Trophoblast cell (in vitro differentiated cells and primary cell): ENCODE measurements at regions not wholly inside any gene's neighbourhood (a gene's known extent, or its start where the extent isn't known, plus 50 kb on each side); places are given as distances from the start of the nearest gene placed in this dataset.

Experiments
- DNase-seq, 2 donors: peaks; one replicate each; pipeline ENCODE4 v3.0.0-alpha.2; 2016
- H2AFZ ChIP-seq: 2 replicates; pipeline ENCODE4 v1.6.1; 2013; ENCODE audit warnings: low read length, moderate library complexity, mild to moderate bottlenecking; ENCODE audit not compliant: insufficient read depth, poor library complexity
- H2AK5ac ChIP-seq: 2 replicates; pipeline ENCODE4 v1.6.1; 2013; ENCODE audit warnings: mild to moderate bottlenecking, low read length
- H2BK120ac ChIP-seq: 2 replicates; pipeline ENCODE4 v1.6.1; 2013; ENCODE audit warnings: low read length, mild to moderate bottlenecking, moderate library complexity; ENCODE audit not compliant: insufficient read depth, poor library complexity
- H2BK12ac ChIP-seq: 2 replicates; pipeline ENCODE4 v1.6.1; 2013; ENCODE audit warnings: mild to moderate bottlenecking, low read length, moderate library complexity
- H2BK5ac ChIP-seq: 2 replicates; pipeline ENCODE4 v1.6.1; 2013; ENCODE audit warnings: low read length, low read depth, moderate library complexity, mild to moderate bottlenecking; ENCODE audit not compliant: poor library complexity
- H3K14ac ChIP-seq: 2 replicates; pipeline ENCODE4 v1.6.1; 2013; ENCODE audit warnings: mild to moderate bottlenecking, low read length
- H3K18ac ChIP-seq: 2 replicates; pipeline ENCODE4 v1.6.1; 2013; ENCODE audit warnings: mild to moderate bottlenecking, low read length
- H3K23ac ChIP-seq: 2 replicates; pipeline ENCODE4 v1.6.1; 2013; ENCODE audit warnings: low read length
- H3K27ac ChIP-seq: 2 replicates; pipeline ENCODE4 v1.5.1; 2013; ENCODE audit warnings: low read depth, mild to moderate bottlenecking, inconsistent platforms, low read length, moderate library complexity
- H3K27me3 ChIP-seq: 2 replicates; pipeline ENCODE4 v1.6.1; 2013; ENCODE audit warnings: inconsistent platforms, mild to moderate bottlenecking, low read length, moderate library complexity; ENCODE audit not compliant: insufficient read depth
- H3K36me3 ChIP-seq, 2 experiments: 1 replicate in 1 of 2; 2 replicates in 1 of 2; pipeline ENCODE4 v1.6.1; 2013; ENCODE audit warnings: low read length in 2 of 2, mild to moderate bottlenecking in 2 of 2, moderate library complexity in 1 of 2; ENCODE audit not compliant: insufficient read depth in 2 of 2, control insufficient read depth in 1 of 2
- H3K4ac ChIP-seq: 2 replicates; pipeline ENCODE4 v1.6.1; 2013; ENCODE audit warnings: low read depth, mild to moderate bottlenecking, low read length, moderate library complexity
- H3K4me1 ChIP-seq, 2 experiments: 1 replicate in 1 of 2; 2 replicates in 1 of 2; pipeline ENCODE4 v1.6.1; 2013; ENCODE audit warnings: low read length in 2 of 2, mild to moderate bottlenecking in 2 of 2, moderate library complexity in 1 of 2; ENCODE audit not compliant: insufficient read depth in 2 of 2, control insufficient read depth in 1 of 2
- H3K4me2 ChIP-seq: 2 replicates; pipeline ENCODE4 v1.6.1; 2013; ENCODE audit warnings: inconsistent platforms, mild to moderate bottlenecking, low read length, moderate library complexity
- H3K4me3 ChIP-seq: 2 replicates; pipeline ENCODE4 v1.5.1; 2013; ENCODE audit warnings: mild to moderate bottlenecking, low read depth, low read length, inconsistent platforms
- H3K79me1 ChIP-seq: one replicate; pipeline ENCODE4 v1.6.1; 2013; ENCODE audit warnings: low read length
- H3K79me2 ChIP-seq: 2 replicates; pipeline ENCODE4 v1.6.1; 2013; ENCODE audit warnings: low read length, mild to moderate bottlenecking; ENCODE audit not compliant: control insufficient read depth, insufficient read depth, poor library complexity
- H3K9ac ChIP-seq: 2 replicates; pipeline ENCODE4 v1.6.1; 2013; ENCODE audit warnings: mild to moderate bottlenecking, low read length
- H3K9me3 ChIP-seq: 2 replicates; pipeline ENCODE4 v1.6.1; 2013; ENCODE audit warnings: low read depth, mild to moderate bottlenecking, control low read depth, inconsistent platforms, low read length; ENCODE audit not compliant: insufficient read depth
- H4K12ac ChIP-seq: 2 replicates; pipeline ENCODE4 v1.6.1; 2013; ENCODE audit warnings: low read depth, mild to moderate bottlenecking, low read length, moderate library complexity
- H4K8ac ChIP-seq: 2 replicates; pipeline ENCODE4 v1.6.1; 2013; ENCODE audit warnings: low read depth, mild to moderate bottlenecking, low read length, moderate library complexity
- H4K91ac ChIP-seq: one replicate; pipeline ENCODE4 v1.6.1; 2013; ENCODE audit warnings: low read depth, mild to moderate bottlenecking, low read length, moderate library complexity
- WGBS: extraction: QIAGEN DNeasy Blood & Tissue Kit; methylation state at CpG from one replicate; pipeline ENCODE4 v1.1.7; 2013; ENCODE audit warnings: missing lambda C conversion rate; ENCODE audit not compliant: insufficient read length, insufficient coverage; ENCODE audit errors: extremely low coverage; 5-methylcytosine and 5-hydroxymethylcytosine counted together

GRCh38 chr2:2845267-2845666 lies 514.2 kb upstream of the MYT1L start:
- no CpG with 5 or more reads among the region's 11 CpGs for WGBS

DNA sequence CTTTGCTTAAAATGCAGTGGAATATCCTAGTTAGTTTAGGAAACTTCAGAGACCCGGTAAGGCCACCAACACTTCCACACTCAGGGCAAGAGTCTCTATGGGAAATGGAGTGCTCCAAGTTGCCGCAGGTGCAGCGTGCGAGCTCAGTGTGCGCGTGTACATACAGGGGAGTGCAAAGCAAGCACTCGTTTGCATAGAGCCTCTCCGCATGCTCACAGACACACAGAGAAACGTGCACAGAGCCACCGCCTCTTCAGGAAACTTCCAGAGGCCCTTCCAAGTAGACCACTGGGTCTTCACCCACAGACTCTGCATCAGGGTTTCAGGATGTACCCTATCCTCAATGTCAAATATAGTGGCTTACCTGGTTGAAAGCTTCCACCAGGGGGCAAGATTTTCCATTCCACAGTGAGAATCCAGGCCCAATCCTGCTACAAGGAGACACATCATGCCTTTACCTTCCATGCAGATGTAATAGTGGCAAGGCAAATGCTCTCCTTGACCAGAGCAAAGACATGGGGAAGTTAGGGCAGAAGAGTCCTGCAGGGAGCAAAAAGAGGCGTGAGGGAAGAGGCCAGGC lies 513.0 kb upstream of the MYT1L start:
- H3K27me3 ChIP-seq = no peaks in the 10 kb centered on the region
- no peak overlapping the region for H4K8ac ChIP-seq
- H3K27ac ChIP-seq = no peak overlapping the region
- no peaks in the 10 kb centered on the region for H3K79me2 ChIP-seq
- no peak overlapping the region for H3K9ac ChIP-seq
- WGBS = no CpG with 5 or more reads among the region's 11 CpGs
- H3K4me3 ChIP-seq = no peak overlapping the region
- no peak overlapping the region for H2AK5ac ChIP-seq
- H3K4me2 ChIP-seq = no peak overlapping the region
- H2BK12ac ChIP-seq = no peak overlapping the region
- no peak overlapping the region for H2AFZ ChIP-seq
- H2BK5ac ChIP-seq = no peak overlapping the region
- H3K4me1 ChIP-seq = no peaks in the 10 kb centered on the region
- H3K18ac ChIP-seq = no peak overlapping the region
- no peaks in the 10 kb centered on the region for H3K36me3 ChIP-seq
- no peak overlapping the region for H3K23ac ChIP-seq
- H4K91ac ChIP-seq = no peak overlapping the region
- H2BK120ac ChIP-seq = no peak overlapping the region
- H3K9me3 ChIP-seq = peaks cover 5% of the 10 kb centered on the region
- no peak overlapping the region for H3K4ac ChIP-seq
- no peak overlapping the region for H3K14ac ChIP-seq
- no peaks in the 10 kb centered on the region for H3K79me1 ChIP-seq
- H4K12ac ChIP-seq = no peak overlapping the region
- DNase-seq = peak in 1 of 2 donors; percentile 44

More at GRCh38 chr2:2845267-2845666, 514.2 kb upstream of the MYT1L start:
- Histone ChIP-seq H3K14ac (no peak overlapping the region), H3K4me1 (no peaks in the 10 kb centered on the region), H3K27me3 (no peaks in the 10 kb centered on the region), H2BK5ac (no peak overlapping the region), H2BK120ac (no peak overlapping the region), H4K8ac (no peak overlapping the region), H3K4me2 (no peak overlapping the region), H2AK5ac (no peak overlapping the region), H3K18ac (no peak overlapping the region), H3K4me3 (no peak overlapping the region), H2AFZ (no peak overlapping the region), H3K36me3 (no peaks in the 10 kb centered on the region), H3K27ac (no peak overlapping the region), H4K12ac (no peak overlapping the region), H3K79me1 (no peaks in the 10 kb centered on the region), H3K9ac (no peak overlapping the region), H3K79me2 (no peaks in the 10 kb centered on the region), H4K91ac (no peak overlapping the region), H3K4ac (no peak overlapping the region), H3K23ac (no peak overlapping the region), H3K9me3 (peaks cover 5% of the 10 kb centered on the region), H2BK12ac (no peak overlapping the region)
- no peak for DNase-seq

DNA sequence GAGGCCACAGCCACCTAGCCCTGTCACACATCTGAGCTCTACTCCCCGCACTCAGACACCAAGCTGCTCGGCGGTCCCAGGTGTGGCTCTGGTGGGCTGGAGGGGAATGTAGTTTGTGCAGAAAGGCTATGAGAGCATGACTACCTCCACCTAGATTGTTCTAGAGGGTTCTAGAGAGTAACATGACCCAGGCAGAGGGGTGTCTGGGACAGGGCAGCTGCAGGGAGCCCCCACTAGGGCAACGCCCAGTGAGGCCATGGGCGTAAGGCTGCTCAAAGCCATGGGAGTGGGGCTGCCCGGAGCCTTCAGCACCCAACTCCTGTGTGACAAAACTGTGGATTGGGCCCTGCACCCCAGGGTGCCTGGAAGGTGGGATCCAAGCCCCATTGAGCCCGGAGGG lies 511.4 kb upstream of the MYT1L start:
- H4K8ac ChIP-seq = no peak overlapping the region
- H2AK5ac ChIP-seq = no peak overlapping the region
- H4K91ac ChIP-seq = no peak overlapping the region
- H3K27me3 ChIP-seq = no peaks in the 10 kb centered on the region
- H3K79me2 ChIP-seq = no peaks in the 10 kb centered on the region
- peaks cover 2% of the 10 kb centered on the region for H3K9me3 ChIP-seq
- no peak overlapping the region for H3K4me3 ChIP-seq
- no peak overlapping the region for H3K18ac ChIP-seq
- no peak overlapping the region for H3K4me2 ChIP-seq
- H3K79me1 ChIP-seq = no peaks in the 10 kb centered on the region
- H2BK120ac ChIP-seq = no peak overlapping the region
- H3K36me3 ChIP-seq = no peaks in the 10 kb centered on the region
- no peak overlapping the region for H3K27ac ChIP-seq
- H3K4me1 ChIP-seq = no peaks in the 10 kb centered on the region
- no peak overlapping the region for H3K4ac ChIP-seq
- no peak overlapping the region for H2BK12ac ChIP-seq
- H2AFZ ChIP-seq = no peak overlapping the region
- no peak overlapping the region for H3K14ac ChIP-seq
- DNase-seq = no peak
- WGBS = no CpG with 5 or more reads among the region's 7 CpGs
- no peak overlapping the region for H4K12ac ChIP-seq
- no peak overlapping the region for H3K9ac ChIP-seq
- no peak overlapping the region for H3K23ac ChIP-seq
- H2BK5ac ChIP-seq = no peak overlapping the region

DNA sequence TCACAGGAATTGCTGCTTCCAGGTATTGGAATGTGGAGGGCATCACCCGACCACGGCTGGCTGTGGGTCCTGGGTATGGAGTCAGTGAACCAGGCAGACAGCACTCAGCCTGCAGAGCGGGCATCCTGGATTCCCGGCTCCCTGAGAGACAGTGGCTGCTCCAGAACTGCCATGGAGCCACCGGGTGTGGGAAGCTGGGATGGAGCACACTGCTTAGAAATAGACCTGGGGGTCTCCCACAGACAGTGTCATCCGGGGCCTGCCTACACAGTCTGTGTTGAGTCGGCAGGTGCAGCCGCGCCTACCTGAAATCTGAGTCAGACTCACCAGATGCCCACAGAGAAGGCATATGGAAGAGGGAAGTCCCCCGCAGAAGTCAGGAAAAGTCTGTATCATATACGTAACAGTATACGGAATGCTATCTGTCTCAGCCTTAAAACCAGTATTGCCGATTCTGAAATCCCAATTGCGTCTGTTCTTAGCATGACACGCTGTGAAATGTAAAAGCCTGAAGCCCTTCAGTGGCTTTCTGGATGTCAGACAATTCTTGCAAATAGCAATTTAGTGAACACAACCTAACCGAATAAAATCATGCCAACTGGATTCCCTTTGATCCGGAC lies 509.7 kb upstream of the MYT1L start:
- peaks cover 6% of the 10 kb centered on the region for H3K9me3 ChIP-seq
- H3K14ac ChIP-seq = no peak overlapping the region
- DNase-seq = no peak
- H2BK12ac ChIP-seq = no peak overlapping the region
- H3K4ac ChIP-seq = no peak overlapping the region
- no peak overlapping the region for H3K18ac ChIP-seq
- no peaks in the 10 kb centered on the region for H3K36me3 ChIP-seq
- no peaks in the 10 kb centered on the region for H3K27me3 ChIP-seq
- no peak overlapping the region for H3K4me2 ChIP-seq
- H2AFZ ChIP-seq = no peak overlapping the region
- H3K4me1 ChIP-seq = no peaks in the 10 kb centered on the region
- no peak overlapping the region for H3K23ac ChIP-seq
- H3K9ac ChIP-seq = no peak overlapping the region
- no peak overlapping the region for H3K4me3 ChIP-seq
- no peak overlapping the region for H4K12ac ChIP-seq
- no peak overlapping the region for H3K27ac ChIP-seq
- H2AK5ac ChIP-seq = no peak overlapping the region
- H2BK5ac ChIP-seq = no peak overlapping the region
- no peak overlapping the region for H4K8ac ChIP-seq
- no CpG with 5 or more reads among the region's 17 CpGs for WGBS
- H3K79me2 ChIP-seq = no peaks in the 10 kb centered on the region
- no peaks in the 10 kb centered on the region for H3K79me1 ChIP-seq
- no peak overlapping the region for H2BK120ac ChIP-seq
- H4K91ac ChIP-seq = no peak overlapping the region
